Spleen (tissue), 7 donors: ENCODE measurements at regions not wholly inside any gene's neighbourhood (a gene's known extent, or its start where the extent isn't known, plus 50 kb on each side); places are given as distances from the start of the nearest gene placed in this dataset.
"Not testable (repeated sequence)": the region's sequence is repeated elsewhere in the genome, so short reads cannot be mapped to it uniquely, and the experiment has no call there.

ENCODE experiments used
- POLR2A ChIP-seq, 3 donors: fragments of 450-650 bp; IDR thresholded peaks; one replicate each; pipeline ENCODE4 v1.5.1; 2017; ENCODE audit warnings: antibody characterized with exemption in 3 of 3, mild to moderate bottlenecking in 1 of 3
- POLR2AphosphoS5 ChIP-seq, 3 donors: sonication (generic); formaldehyde crosslinking; IDR thresholded peaks; one replicate each; pipeline ENCODE4 v1.5.1; 2017; ENCODE audit warnings: antibody characterized with exemption in 3 of 3
- TF ChIP-seq, protein P1 (sequence below), 11 experiments: fragments of 200-600 bp in 7 of 11; fragments of 450-650 bp in 4 of 11; sonication (generic) in 4 of 11; IDR thresholded peaks in 8 of 11; conservative IDR thresholded peaks in 3 of 11; 1 replicate in 7 of 11; 2 replicates in 4 of 11; pipeline versions ENCODE4 v1.4.0 to v1.8.0; 2016 to 2021; ENCODE audit warnings: antibody characterized with exemption in 11 of 11, inconsistent platforms in 4 of 11, mild to moderate bottlenecking in 1 of 11
- donor health status: DM: no; HTN: no; CAD: no; lungs with moderate emphysema.
- donor health status: DM: no; HTN: no; CAD: no.
- donor health status: DM: no; HTN: no; CAD: no.

DNA sequence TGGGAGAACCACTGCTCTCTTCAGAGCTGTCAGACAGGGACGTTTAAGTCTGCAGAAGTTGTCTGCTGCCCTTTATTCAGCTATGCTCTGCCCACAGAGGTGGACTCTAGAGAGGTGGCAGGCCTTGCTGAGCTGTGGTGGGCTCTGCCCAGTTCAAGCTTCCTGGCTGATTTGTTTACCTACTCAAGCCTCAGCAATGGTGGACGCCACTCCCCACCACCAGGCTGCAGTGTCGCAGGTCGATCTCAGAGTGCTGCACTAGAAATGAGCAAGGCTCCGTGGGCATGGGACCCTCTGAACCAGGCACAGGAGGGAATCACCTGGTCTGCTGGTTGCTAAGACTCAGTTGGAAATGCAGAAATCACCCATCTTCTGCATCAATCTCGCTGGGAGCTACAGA is 223.4 kb upstream of the IRAK1BP1 start:
- TF ChIP-seq POLR2AphosphoS5, POLR2A (IDR thresholded peaks at IDR 0.05): not testable (repeated sequence)
- TF ChIP-seq, protein P1, sequence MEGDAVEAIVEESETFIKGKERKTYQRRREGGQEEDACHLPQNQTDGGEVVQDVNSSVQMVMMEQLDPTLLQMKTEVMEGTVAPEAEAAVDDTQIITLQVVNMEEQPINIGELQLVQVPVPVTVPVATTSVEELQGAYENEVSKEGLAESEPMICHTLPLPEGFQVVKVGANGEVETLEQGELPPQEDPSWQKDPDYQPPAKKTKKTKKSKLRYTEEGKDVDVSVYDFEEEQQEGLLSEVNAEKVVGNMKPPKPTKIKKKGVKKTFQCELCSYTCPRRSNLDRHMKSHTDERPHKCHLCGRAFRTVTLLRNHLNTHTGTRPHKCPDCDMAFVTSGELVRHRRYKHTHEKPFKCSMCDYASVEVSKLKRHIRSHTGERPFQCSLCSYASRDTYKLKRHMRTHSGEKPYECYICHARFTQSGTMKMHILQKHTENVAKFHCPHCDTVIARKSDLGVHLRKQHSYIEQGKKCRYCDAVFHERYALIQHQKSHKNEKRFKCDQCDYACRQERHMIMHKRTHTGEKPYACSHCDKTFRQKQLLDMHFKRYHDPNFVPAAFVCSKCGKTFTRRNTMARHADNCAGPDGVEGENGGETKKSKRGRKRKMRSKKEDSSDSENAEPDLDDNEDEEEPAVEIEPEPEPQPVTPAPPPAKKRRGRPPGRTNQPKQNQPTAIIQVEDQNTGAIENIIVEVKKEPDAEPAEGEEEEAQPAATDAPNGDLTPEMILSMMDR (IDR thresholded peaks at IDR 0.05 in 8 of 11, conservative IDR thresholded peaks at IDR 0.05 in 3 of 11): not testable (repeated sequence)
